HFFc6 (cell line): ENCODE measurements at regions not wholly inside any gene's neighbourhood (a gene's known extent, or its start where the extent isn't known, plus 50 kb on each side); places are given as distances from the start of the nearest gene placed in this dataset.

Source experiments
- DNase-seq: peaks from one replicate; pipeline ENCODE4 v3.0.0-alpha.2; 2018
- H3K27ac Mint-ChIP-seq: 2 replicates; pipeline ENCODE4 v1.8.0; 2020; ENCODE audit warnings: mild to moderate bottlenecking, mixed read lengths
- H3K27me3 Mint-ChIP-seq: 2 replicates; pipeline ENCODE4 v1.8.0; 2021; ENCODE audit warnings: mild to moderate bottlenecking, moderate library complexity, mixed read lengths; ENCODE audit not compliant: insufficient read depth
- H3K36me3 Mint-ChIP-seq: 2 replicates; pipeline ENCODE4 v1.8.0; 2021; ENCODE audit warnings: low read depth, mixed read lengths
- H3K4me1 Mint-ChIP-seq: 2 replicates; pipeline ENCODE4 v1.8.0; 2020; ENCODE audit warnings: low read depth, mixed read lengths
- H3K4me3 Mint-ChIP-seq: 2 replicates; pipeline ENCODE4 v1.8.0; 2020; ENCODE audit warnings: mild to moderate bottlenecking, moderate library complexity, mixed read lengths
- H3K9me3 Mint-ChIP-seq: 2 replicates; pipeline ENCODE4 v1.8.0; 2020; ENCODE audit warnings: mild to moderate bottlenecking, mixed read lengths
- CTCF ChIP-seq: fragments of 200-600 bp; sonication (generic); IDR thresholded peaks from 2 replicates; pipeline ENCODE4 v1.5.0; 2021; ENCODE audit warnings: antibody characterized with exemption, mild to moderate bottlenecking

- Mint-ChIP-seq H3K27ac (no peak overlapping the region), H3K4me3 (no peak overlapping the region), H3K27me3 (no peaks in the 10 kb centered on the region), H3K36me3 (no peaks in the 10 kb centered on the region; the same call in 1 of the 2 replicates), H3K4me1 (no peaks in the 10 kb centered on the region), H3K9me3 (peaks cover 28% of the 10 kb centered on the region)
- TF ChIP-seq CTCF: no peak
- no peak for DNase-seq
Observed at GRCh38 chr12:82108615-82109014, 249.6 kb downstream of the CCDC59 start.

DNA sequence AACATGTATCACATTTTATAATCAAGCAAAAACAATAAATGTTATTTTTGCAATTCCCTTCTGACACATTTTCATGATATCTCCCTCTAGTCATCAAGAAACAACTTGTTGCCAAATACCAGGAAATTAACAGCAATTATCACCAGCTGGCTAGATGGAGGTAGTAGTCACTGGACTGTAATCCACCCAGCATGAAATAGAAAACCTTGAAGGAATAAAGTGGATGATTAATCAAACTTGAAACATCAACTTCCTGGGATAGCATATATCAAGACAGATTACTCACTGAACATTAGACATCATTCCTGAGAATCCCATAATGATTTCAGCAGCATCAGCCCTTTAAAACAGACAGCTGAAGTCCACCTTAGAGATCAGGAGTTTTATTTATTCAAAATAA, 259.0 kb downstream of the CCDC59 start:
- Mint-ChIP-seq H3K4me1 (no peaks in the 10 kb centered on the region), H3K9me3 (peaks cover 82% of the 10 kb centered on the region), H3K4me3 (no peak overlapping the region), H3K27ac (no peak overlapping the region), H3K36me3 (no peaks in the 10 kb centered on the region), H3K27me3 (no peaks in the 10 kb centered on the region)
- no peak for TF ChIP-seq CTCF
- DNase-seq: no peak

DNA sequence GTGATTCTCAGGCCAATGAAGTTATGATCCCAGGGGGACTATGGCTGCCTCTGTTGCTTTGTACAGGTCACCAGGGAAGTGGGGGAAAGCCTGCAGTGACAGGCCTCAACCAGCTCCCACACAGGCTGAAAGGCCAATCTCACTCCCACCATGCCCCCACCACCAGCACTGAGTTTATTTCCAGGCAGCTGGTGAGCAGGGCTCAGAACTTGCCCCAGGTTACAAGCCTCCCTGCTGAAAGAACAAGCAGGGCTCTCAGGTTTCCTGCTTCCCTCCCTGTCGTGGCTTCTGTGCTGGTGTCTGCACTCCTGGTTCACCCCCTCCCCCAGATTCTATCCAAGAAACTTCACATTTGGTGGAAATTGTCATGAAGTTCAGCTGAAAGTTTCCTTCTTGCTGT, 260.3 kb downstream of the CCDC59 start:
- Mint-ChIP-seq H3K9me3 (peaks cover 81% of the 10 kb centered on the region), H3K27me3 (no peaks in the 10 kb centered on the region), H3K36me3 (no peaks in the 10 kb centered on the region), H3K27ac (no peak overlapping the region), H3K4me3 (no peak overlapping the region), H3K4me1 (no peaks in the 10 kb centered on the region)
- no peak for TF ChIP-seq CTCF
- DNase-seq: no peak

DNA sequence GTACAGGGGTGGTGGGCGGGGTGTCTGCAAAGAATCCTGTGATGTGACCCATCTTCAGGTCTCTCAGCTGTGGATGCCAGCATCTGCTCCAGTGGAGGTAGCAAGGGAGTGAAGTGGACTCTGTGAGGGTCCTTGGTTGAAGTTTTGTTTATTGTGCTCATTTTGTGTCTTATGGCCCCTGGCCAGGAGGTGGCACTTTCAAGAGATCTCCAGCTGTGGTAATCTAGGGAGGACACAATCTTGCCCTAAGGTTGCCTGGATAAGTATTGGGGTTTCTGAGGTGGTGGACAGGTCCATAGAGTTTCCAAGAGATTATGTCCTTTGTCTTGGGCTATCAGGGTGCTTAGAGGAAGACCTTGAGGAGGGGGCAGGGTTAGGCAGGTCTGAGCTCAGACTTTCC, 260.7 kb downstream of the CCDC59 start:
- Mint-ChIP-seq H3K9me3 (peaks cover 80% of the 10 kb centered on the region), H3K36me3 (no peaks in the 10 kb centered on the region), H3K4me1 (no peaks in the 10 kb centered on the region), H3K4me3 (no peak overlapping the region), H3K27me3 (no peaks in the 10 kb centered on the region), H3K27ac (no peak overlapping the region)
- TF ChIP-seq CTCF: no peak
- no peak for DNase-seq

- no peak for DNase-seq
- Mint-ChIP-seq H3K27ac (no peak overlapping the region), H3K4me1 (no peaks in the 10 kb centered on the region), H3K4me3 (no peak overlapping the region), H3K36me3 (no peaks in the 10 kb centered on the region), H3K27me3 (no peaks in the 10 kb centered on the region), H3K9me3 (peaks cover 47% of the 10 kb centered on the region)
- no peak for TF ChIP-seq CTCF
Observed at GRCh38 chr12:82090165-82090564, 268.0 kb downstream of the CCDC59 start.
